ENCODE measurements at regions not wholly inside any gene's neighbourhood (a gene's known extent, or its start where the extent isn't known, plus 50 kb on each side); places are given as distances from the start of the nearest gene placed in this dataset.

DNA sequence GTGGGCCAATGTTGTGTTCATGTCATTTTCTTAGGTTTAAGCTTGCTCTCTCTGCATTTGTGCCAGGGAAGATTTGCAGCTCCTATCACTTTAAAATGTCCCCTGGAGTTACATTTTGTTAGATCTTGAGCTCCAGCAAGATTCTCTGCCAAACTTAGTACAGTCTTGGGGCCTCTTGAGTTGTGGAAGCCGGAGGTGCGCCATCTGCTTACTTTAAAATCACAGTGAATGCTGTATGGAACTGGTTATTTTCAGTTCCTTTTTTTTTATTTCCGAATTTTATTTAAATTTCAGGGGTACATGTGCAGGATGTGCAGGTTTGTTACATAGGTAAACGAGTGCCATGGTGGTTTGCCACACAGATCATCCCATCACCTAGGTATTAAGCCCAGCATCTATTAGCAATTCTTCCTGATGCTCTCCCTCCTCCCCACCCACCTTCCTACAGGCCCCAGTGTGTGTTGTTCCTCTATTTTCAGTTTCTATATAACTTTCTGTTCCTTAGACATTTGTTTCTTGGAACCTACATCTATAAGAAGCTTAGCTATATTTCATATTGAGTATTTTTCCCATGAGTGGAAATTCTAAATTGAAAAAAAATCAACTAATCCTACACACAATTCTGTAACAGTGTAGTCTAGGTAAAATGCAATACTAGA is 114.4 kb upstream of the CREB5 start (continued):
- no peak for TF ChIP-seq ZNF77 (CRISPR knock-in tag; IDR thresholded peaks at IDR 0.05)
- TF ChIP-seq PTTG1 (tag; IDR thresholded peaks at IDR 0.05; ENCODE audit: low read depth), result no peak
- TF ChIP-seq ZBTB1 (CRISPR knock-in tag; IDR thresholded peaks at IDR 0.05; ENCODE audit: borderline replicate concordance, low read depth), result no peak
- no peak for TF ChIP-seq ZC3H4 (CRISPR knock-in tag; IDR thresholded peaks at IDR 0.05; ENCODE audit: borderline replicate concordance)
- TF ChIP-seq, protein P1, sequence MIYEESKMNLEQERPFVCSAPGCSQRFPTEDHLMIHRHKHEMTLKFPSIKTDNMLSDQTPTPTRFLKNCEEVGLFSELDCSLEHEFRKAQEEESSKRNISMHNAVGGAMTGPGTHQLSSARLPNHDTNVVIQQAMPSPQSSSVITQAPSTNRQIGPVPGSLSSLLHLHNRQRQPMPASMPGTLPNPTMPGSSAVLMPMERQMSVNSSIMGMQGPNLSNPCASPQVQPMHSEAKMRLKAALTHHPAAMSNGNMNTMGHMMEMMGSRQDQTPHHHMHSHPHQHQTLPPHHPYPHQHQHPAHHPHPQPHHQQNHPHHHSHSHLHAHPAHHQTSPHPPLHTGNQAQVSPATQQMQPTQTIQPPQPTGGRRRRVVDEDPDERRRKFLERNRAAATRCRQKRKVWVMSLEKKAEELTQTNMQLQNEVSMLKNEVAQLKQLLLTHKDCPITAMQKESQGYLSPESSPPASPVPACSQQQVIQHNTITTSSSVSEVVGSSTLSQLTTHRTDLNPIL (CRISPR knock-in tag; IDR thresholded peaks at IDR 0.05), result no peak
- TF ChIP-seq, protein P2, sequence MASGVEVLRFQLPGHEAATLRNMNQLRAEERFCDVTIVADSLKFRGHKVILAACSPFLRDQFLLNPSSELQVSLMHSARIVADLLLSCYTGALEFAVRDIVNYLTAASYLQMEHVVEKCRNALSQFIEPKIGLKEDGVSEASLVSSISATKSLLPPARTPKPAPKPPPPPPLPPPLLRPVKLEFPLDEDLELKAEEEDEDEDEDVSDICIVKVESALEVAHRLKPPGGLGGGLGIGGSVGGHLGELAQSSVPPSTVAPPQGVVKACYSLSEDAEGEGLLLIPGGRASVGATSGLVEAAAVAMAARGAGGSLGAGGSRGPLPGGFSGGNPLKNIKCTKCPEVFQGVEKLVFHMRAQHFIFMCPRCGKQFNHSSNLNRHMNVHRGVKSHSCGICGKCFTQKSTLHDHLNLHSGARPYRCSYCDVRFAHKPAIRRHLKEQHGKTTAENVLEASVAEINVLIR (CRISPR knock-in tag; IDR thresholded peaks at IDR 0.05), result no peak
- no peak for TF ChIP-seq PHF21A (IDR thresholded peaks at IDR 0.05; ENCODE audit: borderline replicate concordance, low read depth)
- TF ChIP-seq FOXP1 (CRISPR knock-in tag; IDR thresholded peaks at IDR 0.05), result no peak
- TF ChIP-seq EHMT2 (IDR thresholded peaks at IDR 0.05), result no peak
- TF ChIP-seq, protein P3, sequence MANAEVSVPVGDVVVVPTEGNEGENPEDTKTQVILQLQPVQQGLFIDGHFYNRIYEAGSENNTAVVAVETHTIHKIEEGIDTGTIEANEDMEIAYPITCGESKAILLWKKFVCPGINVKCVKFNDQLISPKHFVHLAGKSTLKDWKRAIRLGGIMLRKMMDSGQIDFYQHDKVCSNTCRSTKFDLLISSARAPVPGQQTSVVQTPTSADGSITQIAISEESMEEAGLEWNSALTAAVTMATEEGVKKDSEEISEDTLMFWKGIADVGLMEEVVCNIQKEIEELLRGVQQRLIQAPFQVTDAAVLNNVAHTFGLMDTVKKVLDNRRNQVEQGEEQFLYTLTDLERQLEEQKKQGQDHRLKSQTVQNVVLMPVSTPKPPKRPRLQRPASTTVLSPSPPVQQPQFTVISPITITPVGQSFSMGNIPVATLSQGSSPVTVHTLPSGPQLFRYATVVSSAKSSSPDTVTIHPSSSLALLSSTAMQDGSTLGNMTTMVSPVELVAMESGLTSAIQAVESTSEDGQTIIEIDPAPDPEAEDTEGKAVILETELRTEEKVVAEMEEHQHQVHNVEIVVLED (CRISPR knock-in tag; IDR thresholded peaks at IDR 0.05), result no peak
- TF ChIP-seq, protein P4, sequence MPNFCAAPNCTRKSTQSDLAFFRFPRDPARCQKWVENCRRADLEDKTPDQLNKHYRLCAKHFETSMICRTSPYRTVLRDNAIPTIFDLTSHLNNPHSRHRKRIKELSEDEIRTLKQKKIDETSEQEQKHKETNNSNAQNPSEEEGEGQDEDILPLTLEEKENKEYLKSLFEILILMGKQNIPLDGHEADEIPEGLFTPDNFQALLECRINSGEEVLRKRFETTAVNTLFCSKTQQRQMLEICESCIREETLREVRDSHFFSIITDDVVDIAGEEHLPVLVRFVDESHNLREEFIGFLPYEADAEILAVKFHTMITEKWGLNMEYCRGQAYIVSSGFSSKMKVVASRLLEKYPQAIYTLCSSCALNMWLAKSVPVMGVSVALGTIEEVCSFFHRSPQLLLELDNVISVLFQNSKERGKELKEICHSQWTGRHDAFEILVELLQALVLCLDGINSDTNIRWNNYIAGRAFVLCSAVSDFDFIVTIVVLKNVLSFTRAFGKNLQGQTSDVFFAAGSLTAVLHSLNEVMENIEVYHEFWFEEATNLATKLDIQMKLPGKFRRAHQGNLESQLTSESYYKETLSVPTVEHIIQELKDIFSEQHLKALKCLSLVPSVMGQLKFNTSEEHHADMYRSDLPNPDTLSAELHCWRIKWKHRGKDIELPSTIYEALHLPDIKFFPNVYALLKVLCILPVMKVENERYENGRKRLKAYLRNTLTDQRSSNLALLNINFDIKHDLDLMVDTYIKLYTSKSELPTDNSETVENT (CRISPR knock-in tag; IDR thresholded peaks at IDR 0.05), result no peak
- TF ChIP-seq SMARCA4 (IDR thresholded peaks at IDR 0.05), result no peak
- TF ChIP-seq, protein P5, sequence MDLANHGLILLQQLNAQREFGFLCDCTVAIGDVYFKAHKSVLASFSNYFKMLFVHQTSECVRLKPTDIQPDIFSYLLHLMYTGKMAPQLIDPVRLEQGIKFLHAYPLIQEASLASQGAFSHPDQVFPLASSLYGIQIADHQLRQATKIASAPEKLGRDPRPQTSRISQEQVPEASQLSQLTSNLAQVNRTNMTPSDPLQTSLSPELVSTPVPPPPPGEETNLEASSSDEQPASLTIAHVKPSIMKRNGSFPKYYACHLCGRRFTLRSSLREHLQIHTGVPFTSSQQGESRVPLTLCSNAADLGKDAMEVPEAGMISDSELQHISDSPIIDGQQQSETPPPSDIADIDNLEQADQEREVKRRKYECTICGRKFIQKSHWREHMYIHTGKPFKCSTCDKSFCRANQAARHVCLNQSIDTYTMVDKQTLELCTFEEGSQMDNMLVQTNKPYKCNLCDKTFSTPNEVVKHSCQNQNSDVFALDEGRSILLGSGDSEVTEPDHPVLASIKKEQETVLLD (IDR thresholded peaks at IDR 0.05), result no peak
- no peak for TF ChIP-seq ZNF263 (CRISPR knock-in tag; IDR thresholded peaks at IDR 0.05; ENCODE audit: borderline replicate concordance)
